22Rv1 (cell line): ENCODE measurements at regions not wholly inside any gene's neighbourhood (a gene's known extent, or its start where the extent isn't known, plus 50 kb on each side); places are given as distances from the start of the nearest gene placed in this dataset.

ENCODE experiments used
- H3K27ac ChIP-seq: fragments of 450-650 bp; 2 replicates; pipeline ENCODE4 v1.5.1; 2017
- ZFX ChIP-seq: fragments of 450-650 bp; IDR thresholded peaks from 2 replicates; pipeline ENCODE4 v1.6.1; 2017; ENCODE audit warnings: antibody characterized with exemption, borderline replicate concordance
- TF ChIP-seq, protein P1 (sequence below): fragments of 450-650 bp; IDR thresholded peaks from 2 replicates; pipeline ENCODE4 v1.5.1; 2017; ENCODE audit warnings: mild to moderate bottlenecking

DNA sequence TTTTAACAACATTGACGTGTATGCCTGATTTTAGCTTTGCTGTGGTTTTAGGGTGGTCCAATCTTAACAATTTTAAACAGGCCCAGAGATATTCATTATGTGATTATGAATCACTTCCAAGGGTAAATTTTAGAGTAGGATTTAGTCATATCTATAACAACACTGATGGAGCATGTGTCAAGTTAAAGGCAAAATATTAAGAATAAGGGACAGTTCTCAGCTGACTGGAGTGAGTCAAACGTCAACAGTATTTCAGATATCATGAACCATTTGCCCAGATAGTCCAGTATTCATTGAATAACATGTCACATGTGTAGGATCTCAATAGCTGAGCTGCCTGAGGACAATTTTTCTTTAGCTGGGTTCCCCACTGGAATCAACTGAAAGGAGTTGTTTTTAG is 61.3 kb upstream of the VCX2 start:
- H3K27ac ChIP-seq: no peak overlapping the region
- TF ChIP-seq, protein P1, sequence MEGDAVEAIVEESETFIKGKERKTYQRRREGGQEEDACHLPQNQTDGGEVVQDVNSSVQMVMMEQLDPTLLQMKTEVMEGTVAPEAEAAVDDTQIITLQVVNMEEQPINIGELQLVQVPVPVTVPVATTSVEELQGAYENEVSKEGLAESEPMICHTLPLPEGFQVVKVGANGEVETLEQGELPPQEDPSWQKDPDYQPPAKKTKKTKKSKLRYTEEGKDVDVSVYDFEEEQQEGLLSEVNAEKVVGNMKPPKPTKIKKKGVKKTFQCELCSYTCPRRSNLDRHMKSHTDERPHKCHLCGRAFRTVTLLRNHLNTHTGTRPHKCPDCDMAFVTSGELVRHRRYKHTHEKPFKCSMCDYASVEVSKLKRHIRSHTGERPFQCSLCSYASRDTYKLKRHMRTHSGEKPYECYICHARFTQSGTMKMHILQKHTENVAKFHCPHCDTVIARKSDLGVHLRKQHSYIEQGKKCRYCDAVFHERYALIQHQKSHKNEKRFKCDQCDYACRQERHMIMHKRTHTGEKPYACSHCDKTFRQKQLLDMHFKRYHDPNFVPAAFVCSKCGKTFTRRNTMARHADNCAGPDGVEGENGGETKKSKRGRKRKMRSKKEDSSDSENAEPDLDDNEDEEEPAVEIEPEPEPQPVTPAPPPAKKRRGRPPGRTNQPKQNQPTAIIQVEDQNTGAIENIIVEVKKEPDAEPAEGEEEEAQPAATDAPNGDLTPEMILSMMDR: no peak

DNA sequence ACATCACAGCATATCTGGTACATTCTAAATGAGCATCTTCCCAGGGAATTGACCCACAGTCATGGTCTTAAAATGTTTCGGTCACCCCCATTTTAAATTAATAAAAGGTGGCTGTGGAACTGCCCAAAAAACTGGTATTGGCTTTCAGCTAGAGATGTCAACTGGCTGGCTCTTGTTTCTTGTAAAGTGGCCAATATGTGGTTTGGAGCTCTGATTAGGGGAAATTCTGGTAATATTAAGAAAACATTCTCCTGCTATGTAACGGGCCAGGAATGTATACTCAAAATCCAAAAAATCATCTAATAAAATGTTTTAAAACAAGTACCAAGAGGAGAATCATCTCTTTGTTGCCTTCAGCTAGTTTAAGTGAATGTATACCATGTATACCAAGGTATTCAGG is 62.0 kb upstream of the VCX2 start:
- H3K27ac ChIP-seq: no peak overlapping the region
- TF ChIP-seq, protein P1: no peak
- no peak for TF ChIP-seq ZFX

DNA sequence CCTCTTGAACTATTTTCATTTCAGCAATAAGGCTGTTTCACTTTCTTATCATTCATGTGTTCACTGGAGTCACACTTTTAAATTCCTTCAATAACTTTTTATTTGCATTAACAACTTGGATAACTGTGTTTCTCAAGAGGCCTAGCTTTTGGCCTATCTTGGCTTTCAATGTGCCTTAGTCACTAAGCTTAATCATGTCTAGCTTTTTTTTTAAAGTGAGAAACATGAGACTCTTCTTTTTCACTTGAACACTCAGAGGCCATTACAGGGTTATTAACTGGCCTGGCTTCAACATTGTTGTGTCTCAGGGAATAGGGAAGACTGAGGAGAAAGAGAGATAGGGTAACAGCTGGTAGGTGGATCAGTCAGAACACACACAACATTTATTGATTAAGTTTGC is 64.0 kb upstream of the VCX2 start:
- TF ChIP-seq ZFX: no peak
- TF ChIP-seq, protein P1: no peak
- H3K27ac ChIP-seq: no peak overlapping the region

DNA sequence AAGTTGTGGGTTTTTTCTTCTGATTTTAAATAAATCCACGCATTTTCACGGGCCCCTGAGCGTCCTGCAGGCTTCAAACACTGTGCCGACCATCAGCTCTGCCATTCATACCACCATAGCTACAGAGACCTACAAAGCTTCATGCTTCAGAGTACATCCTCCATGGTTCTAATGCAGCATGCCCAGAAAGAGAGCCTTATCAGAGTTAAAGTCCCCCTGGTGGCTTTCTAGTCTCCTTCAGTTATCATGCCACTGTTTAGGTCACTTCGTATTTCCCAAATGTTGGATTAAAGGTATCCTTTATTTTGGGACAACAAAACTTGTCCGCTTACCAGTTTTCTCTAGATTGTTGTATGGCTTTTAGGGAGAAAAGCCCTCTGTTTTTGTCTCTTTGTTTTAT is 66.7 kb upstream of the VCX2 start:
- TF ChIP-seq ZFX: no peak
- TF ChIP-seq, protein P1: no peak
- H3K27ac ChIP-seq: no peak overlapping the region

DNA sequence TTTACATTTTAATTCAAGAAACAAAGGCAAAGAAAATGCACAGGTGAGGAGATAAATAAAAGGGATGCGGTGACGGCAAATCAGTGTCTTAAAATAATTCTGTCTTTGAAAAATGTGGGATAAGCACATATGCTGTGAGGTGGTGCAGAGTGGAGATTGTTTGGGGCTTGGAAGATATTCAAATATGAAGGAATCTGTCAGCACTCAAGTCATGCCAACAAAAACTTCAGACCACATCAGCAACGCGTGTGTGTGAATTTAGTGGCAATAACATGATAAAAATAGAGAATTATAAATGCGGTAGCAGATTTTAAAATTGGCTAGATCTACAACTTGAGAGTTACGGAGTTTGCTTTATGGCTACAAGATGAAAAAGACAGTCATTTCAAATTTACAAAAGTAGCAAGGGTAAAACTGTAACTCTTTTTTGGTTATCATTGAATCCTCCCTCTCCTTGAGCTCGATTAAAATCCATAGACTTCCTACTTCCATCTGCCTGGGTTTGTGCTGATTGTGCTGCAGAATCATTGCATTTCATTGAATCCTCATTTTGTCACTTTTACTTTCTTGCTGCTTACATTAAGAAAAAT is 71.5 kb upstream of the VCX2 start:
- no peak overlapping the region for H3K27ac ChIP-seq
- TF ChIP-seq ZFX: no peak
- TF ChIP-seq, protein P1: no peak

DNA sequence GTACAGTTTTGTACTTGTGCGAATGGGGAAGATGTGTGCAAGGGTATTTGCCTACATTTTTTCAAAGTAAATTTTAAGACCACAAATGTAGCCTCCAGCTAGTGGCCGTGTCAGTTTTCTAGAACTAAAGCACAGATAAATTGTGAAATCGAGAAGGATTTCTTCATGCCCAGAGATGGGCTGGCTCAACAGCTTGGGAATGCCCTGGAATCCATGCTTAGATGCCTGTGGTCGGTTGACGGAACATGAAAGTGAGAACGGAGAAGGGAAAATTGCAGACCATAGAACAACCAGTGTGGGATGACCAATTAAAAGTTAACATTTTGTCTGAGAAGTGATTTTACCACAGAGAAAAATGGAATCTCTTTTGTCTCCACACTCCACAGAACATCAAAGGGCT is 73.2 kb upstream of the VCX2 start:
- no peak overlapping the region for H3K27ac ChIP-seq

DNA sequence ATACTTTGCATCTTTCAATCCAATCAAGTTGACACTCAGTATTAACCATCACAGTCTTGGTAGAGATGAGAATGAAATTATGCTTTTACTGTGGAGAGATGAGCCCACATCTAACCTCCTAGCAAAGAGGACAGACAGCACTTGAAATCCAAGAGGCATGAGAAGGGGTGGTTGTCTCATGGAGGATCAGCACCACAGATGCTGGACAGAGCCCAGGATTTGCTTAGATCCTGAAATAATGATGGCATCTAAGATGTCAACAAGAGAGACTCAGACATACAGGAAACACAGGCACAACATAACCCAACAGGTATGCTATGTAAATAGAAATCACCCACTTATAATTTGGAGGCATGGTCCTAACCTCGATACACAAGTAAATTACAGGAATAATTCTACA is 74.3 kb upstream of the VCX2 start:
- TF ChIP-seq ZFX: no peak
- TF ChIP-seq, protein P1: no peak
- H3K27ac ChIP-seq: no peak overlapping the region

More for the DNA sequence above, 73.2 kb upstream of the VCX2 start:
- TF ChIP-seq, protein P1: no peak
- no peak for TF ChIP-seq ZFX
